Left ventricle myocardium inferior (tissue), 1 donor: ENCODE measurements at regions not wholly inside any gene's neighbourhood (a gene's known extent, or its start where the extent isn't known, plus 50 kb on each side); places are given as distances from the start of the nearest gene placed in this dataset.

Experiments used
- DNase-seq: peaks from one replicate; pipeline ENCODE4 v3.0.0-alpha.2; 2020
- H3K27ac ChIP-seq: fragments of 200-600 bp; replicated peaks from 2 replicates; pipeline ENCODE4 v1.8.0; 2021
- H3K27me3 ChIP-seq: fragments of 200-600 bp; 2 replicates; pipeline ENCODE4 v1.8.0; 2021; ENCODE audit warnings: low read depth
- H3K36me3 ChIP-seq: fragments of 200-600 bp; 2 replicates; pipeline ENCODE4 v1.8.0; 2021
- H3K4me1 ChIP-seq: fragments of 200-600 bp; 2 replicates; pipeline ENCODE4 v1.8.0; 2021
- H3K4me3 ChIP-seq: fragments of 200-600 bp; 2 replicates; pipeline ENCODE4 v1.8.0; 2021; ENCODE audit warnings: mild to moderate bottlenecking, moderate library complexity
- H3K9me3 ChIP-seq: fragments of 200-600 bp; replicated peaks from 2 replicates; pipeline ENCODE4 v1.8.0; 2021
- CTCF ChIP-seq: fragments of 200-600 bp; IDR thresholded peaks from 2 replicates; pipeline ENCODE4 v1.8.0; 2021; ENCODE audit warnings: antibody characterized with exemption, mild to moderate bottlenecking, borderline replicate concordance
- intact Hi-C: fragments of 100-400 bp; cut with micrococcal nuclease; formaldehyde crosslinking; loops from one replicate; pipeline ENCODE4 v1.11.0; 2022
- donor health status: DM: no; HTN: yes; CAD: no; lungs with severe emphysema.

GRCh38 chr5:36787365-36788093 lies 89.0 kb upstream of the NIPBL start:
- Histone ChIP-seq H3K9me3 (no peaks in the 10 kb centered on the region), H3K4me1 (no peaks in the 10 kb centered on the region), H3K27ac (no peak overlapping the region), H3K4me3 (no peak overlapping the region), H3K27me3 (no peaks in the 10 kb centered on the region), H3K36me3 (no peaks in the 10 kb centered on the region)
- TF ChIP-seq CTCF = no peak
- intact Hi-C loops = no loop called here
- DNase-seq = no peak

- H3K4me1 ChIP-seq = no peaks in the 10 kb centered on the region
These were observed 85.7 kb upstream of the NIPBL start for GRCh38 chr5:36790847-36791246.

DNA sequence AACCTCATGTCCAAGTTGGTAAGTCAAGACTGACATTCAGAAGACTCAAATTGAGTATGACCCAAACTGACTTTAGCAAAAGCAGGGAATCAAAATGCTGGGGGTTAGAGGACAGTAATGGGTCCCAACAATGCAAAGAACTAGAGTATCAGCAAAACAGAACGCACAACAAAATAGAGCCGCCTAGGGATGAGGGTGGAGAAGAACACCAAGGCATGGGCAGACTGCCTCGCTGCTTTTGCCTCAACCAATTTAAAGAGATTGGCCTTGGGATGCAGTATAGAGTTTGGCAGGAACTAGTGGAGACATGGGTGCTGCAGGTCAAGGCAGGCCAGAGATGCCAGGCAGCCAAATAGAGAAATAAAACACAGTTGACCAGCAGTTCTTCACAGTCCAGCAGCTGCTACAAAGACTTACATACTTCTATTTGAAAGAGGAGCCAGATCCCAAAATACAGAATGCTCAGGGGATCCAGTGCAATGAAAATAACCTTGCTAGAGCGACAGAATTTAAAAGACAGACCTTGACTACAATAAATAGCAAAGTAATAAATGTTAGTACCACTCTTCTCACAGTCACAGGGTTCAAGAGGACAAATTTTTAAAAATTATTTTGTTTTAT lies 83.9 kb upstream of the NIPBL start:
- no peaks in the 10 kb centered on the region for H3K36me3 ChIP-seq
- H3K4me3 ChIP-seq = no peak overlapping the region
- intact Hi-C loops = no loop called here
- H3K9me3 ChIP-seq = no peaks in the 10 kb centered on the region
- no peaks in the 10 kb centered on the region for H3K4me1 ChIP-seq
- DNase-seq = no peak
- H3K27ac ChIP-seq = no peak overlapping the region
- H3K27me3 ChIP-seq = no peaks in the 10 kb centered on the region
- no peak for TF ChIP-seq CTCF

More at GRCh38 chr5:36790847-36791246, 85.7 kb upstream of the NIPBL start:
- no peaks in the 10 kb centered on the region for H3K9me3 ChIP-seq
- intact Hi-C loops = no loop called here
- TF ChIP-seq CTCF = no peak
- H3K36me3 ChIP-seq = no peaks in the 10 kb centered on the region
- no peak overlapping the region for H3K4me3 ChIP-seq
- DNase-seq = no peak
- no peaks in the 10 kb centered on the region for H3K27me3 ChIP-seq
- H3K27ac ChIP-seq = no peak overlapping the region

GRCh38 chr5:36795366-36795765 lies 81.2 kb upstream of the NIPBL start:
- no peak overlapping the region for H3K4me3 ChIP-seq
- no peak overlapping the region for H3K27ac ChIP-seq
- intact Hi-C loops = no loop called here
- H3K4me1 ChIP-seq = no peaks in the 10 kb centered on the region
- DNase-seq = no peak
- H3K36me3 ChIP-seq = no peaks in the 10 kb centered on the region
- no peaks in the 10 kb centered on the region for H3K27me3 ChIP-seq
- no peak for TF ChIP-seq CTCF
- H3K9me3 ChIP-seq = no peaks in the 10 kb centered on the region

GRCh38 chr5:36796155-36796554 lies 80.4 kb upstream of the NIPBL start:
- no peak for DNase-seq
- no peaks in the 10 kb centered on the region for H3K9me3 ChIP-seq
- H3K4me1 ChIP-seq = no peaks in the 10 kb centered on the region

More at GRCh38 chr5:36796155-36796554, 80.4 kb upstream of the NIPBL start:
- intact Hi-C loops = no loop called here
- Histone ChIP-seq H3K4me3 (no peak overlapping the region), H3K27ac (no peak overlapping the region), H3K36me3 (no peaks in the 10 kb centered on the region), H3K27me3 (no peaks in the 10 kb centered on the region)
- no peak for TF ChIP-seq CTCF
